IMR-90 (cell line): ENCODE measurements at regions not wholly inside any gene's neighbourhood (a gene's known extent, or its start where the extent isn't known, plus 50 kb on each side); places are given as distances from the start of the nearest gene placed in this dataset.

Experiments used
- ATAC-seq: fragments of 200-7000 bp; cut with Tn5 transposase; 2 replicates; pipeline ENCODE4 v1.9.1; 2020; ENCODE audit warnings: low read depth, mild to moderate bottlenecking, moderate library complexity
- BruUV-seq: library from RNA; stranded (reverse); fragments of 400-500 nt; replicated peaks from 2 replicates; lab custom pipeline; 2021; lab: Mats Ljungman, UMichigan
- CTCF ChIA-PET: fragments of 300-600 bp; formaldehyde crosslinking; extraction: SDS; loops from one replicate; lab custom pipeline; 2021; ENCODE audit warnings: antibody characterized with exemption; lab: Yijun Ruan, JAX
- POLR2A ChIA-PET: fragments of 300-600 bp; sonication (Branson Sonifier 250); formaldehyde crosslinking; loops from one replicate; lab custom pipeline; 2022; ENCODE audit warnings: antibody characterized with exemption; ENCODE audit not compliant: unreplicated experiment; lab: Charles Lee
- DNase-seq: peaks from one replicate; pipeline ENCODE4 v3.0.0; 2013
- H2AFZ ChIP-seq: replicated peaks from 2 replicates; pipeline ENCODE3; 2013; ENCODE audit warnings: low read length, mild to moderate bottlenecking; ENCODE audit not compliant: poor library complexity
- H2AK5ac ChIP-seq: 2 replicates; pipeline ENCODE4 v1.6.1; 2013; ENCODE audit warnings: low read depth, low read length, inconsistent platforms
- H2AK9ac ChIP-seq: replicated peaks from 2 replicates; pipeline ENCODE3; 2013; ENCODE audit warnings: mild to moderate bottlenecking, low read depth, low read length, moderate library complexity; ENCODE audit not compliant: poor library complexity
- H2BK120ac ChIP-seq: 2 replicates; pipeline ENCODE4 v1.6.1; 2013; ENCODE audit warnings: low read depth, low read length, inconsistent platforms
- H2BK15ac ChIP-seq: 3 replicates; pipeline ENCODE4 v1.6.1; 2013; ENCODE audit warnings: low read depth, low read length, inconsistent platforms
- H2BK20ac ChIP-seq: 2 replicates; pipeline ENCODE4 v1.6.1; 2013; ENCODE audit warnings: low read depth, mild to moderate bottlenecking, inconsistent platforms, low read length, moderate library complexity
- H2BK5ac ChIP-seq: 2 replicates; pipeline ENCODE4 v1.6.1; 2013; ENCODE audit warnings: mild to moderate bottlenecking, low read depth, low read length, inconsistent platforms; ENCODE audit not compliant: poor library complexity, severe bottlenecking
- H3K14ac ChIP-seq: replicated peaks from 2 replicates; pipeline ENCODE4 v1.6.1; 2013; ENCODE audit warnings: low read depth, low read length, inconsistent platforms
- H3K18ac ChIP-seq: 2 replicates; pipeline ENCODE4 v1.6.1; 2013; ENCODE audit warnings: low read depth, low read length, control low read depth
- H3K23ac ChIP-seq: 2 replicates; pipeline ENCODE4 v1.6.1; 2013; ENCODE audit warnings: low read depth, low read length, inconsistent platforms
- H3K27ac ChIP-seq: 2 replicates; pipeline ENCODE4 v1.5.1; 2013; ENCODE audit warnings: mild to moderate bottlenecking, control low read depth, low read length; ENCODE audit not compliant: insufficient read depth
- H3K27me3 ChIP-seq: 2 replicates; pipeline ENCODE4 v1.6.1; 2013; ENCODE audit warnings: low read length; ENCODE audit not compliant: control insufficient read depth, insufficient read depth
- H3K36me3 ChIP-seq: 2 replicates; pipeline ENCODE4 v1.6.1; 2013; ENCODE audit warnings: low read length, mixed read lengths; ENCODE audit not compliant: control insufficient read depth, insufficient read depth
- H3K4ac ChIP-seq: 2 replicates; pipeline ENCODE4 v1.6.1; 2013; ENCODE audit warnings: low read depth, low read length, inconsistent platforms
- H3K4me1 ChIP-seq: 2 replicates; pipeline ENCODE4 v1.6.1; 2013; ENCODE audit warnings: low read length, mixed read lengths; ENCODE audit not compliant: control insufficient read depth, insufficient read depth
- H3K4me2 ChIP-seq: 2 replicates; pipeline ENCODE4 v1.6.1; 2013; ENCODE audit warnings: low read depth, mild to moderate bottlenecking, control low read depth, low read length, moderate library complexity
- H3K4me3 ChIP-seq: 2 replicates; pipeline ENCODE4 v1.5.1; 2013; ENCODE audit warnings: low read depth, mild to moderate bottlenecking, control low read depth, low read length, moderate library complexity; ENCODE audit not compliant: insufficient read depth
- H3K56ac ChIP-seq: 2 replicates; pipeline ENCODE4 v1.6.1; 2013; ENCODE audit warnings: low read length, inconsistent platforms; ENCODE audit not compliant: insufficient read depth; ENCODE audit errors: extremely low read depth
- H3K79me1 ChIP-seq, 2 experiments: 2 replicates each; pipeline ENCODE4 v1.6.1; 2013; ENCODE audit warnings: low read length in 2 of 2, inconsistent platforms in 1 of 2, low read depth in 1 of 2
- H3K9ac ChIP-seq: 2 replicates; pipeline ENCODE4 v1.6.1; 2013; ENCODE audit warnings: low read depth, low read length, control low read depth
- H3K9me1 ChIP-seq: 2 replicates; pipeline ENCODE4 v1.6.1; 2013; ENCODE audit warnings: low read length, inconsistent platforms; ENCODE audit not compliant: insufficient read depth
- H3K9me3 ChIP-seq: 2 replicates; pipeline ENCODE4 v1.6.1; 2013; ENCODE audit warnings: low read length; ENCODE audit not compliant: control insufficient read depth, insufficient read depth
- H4K20me1 ChIP-seq: 2 replicates; pipeline ENCODE4 v1.6.1; 2013; ENCODE audit warnings: low read length, inconsistent platforms; ENCODE audit not compliant: insufficient read depth
- H4K5ac ChIP-seq: 2 replicates; pipeline ENCODE4 v1.6.1; 2013; ENCODE audit warnings: mild to moderate bottlenecking, low read depth, low read length, control low read depth
- H4K8ac ChIP-seq, 2 experiments: 2 replicates each; pipeline ENCODE4 v1.6.1; 2013; ENCODE audit warnings: low read depth in 2 of 2, low read length in 2 of 2, control low read depth in 1 of 2, inconsistent platforms in 1 of 2
- H4K91ac ChIP-seq: 2 replicates; pipeline ENCODE4 v1.6.1; 2013; ENCODE audit warnings: low read depth, low read length, inconsistent platforms; ENCODE audit not compliant: insufficient read depth
- CEBPB ChIP-seq: IDR thresholded peaks from 2 replicates; pipeline ENCODE4 v1.6.1; 2012; ENCODE audit warnings: low read depth, low read length, improper control_type of control experiment
- SMC3 ChIP-seq: fragments of 150-350 bp; IDR thresholded peaks from 2 replicates; pipeline ENCODE4 v1.6.1; 2016; ENCODE audit warnings: low read depth, mild to moderate bottlenecking, antibody characterized with exemption, low read length, moderate library complexity
- WGBS, 2 experiments: methylation state at CpG; one replicate each; pipeline versions ENCODE4 v1.1.5 to v1.1.7; 2013; ENCODE audit warnings: missing lambda C conversion rate in 2 of 2; ENCODE audit not compliant: insufficient read length in 1 of 2; ENCODE audit errors: extremely low coverage in 2 of 2; 5-methylcytosine and 5-hydroxymethylcytosine counted together
- dilution Hi-C: fragments of 300-500 bp; cut with HindIII; formaldehyde crosslinking; loops from one replicate; pipeline ENCODE4 v1.14.3; 2018; ENCODE audit warnings: low sequenced_read_pairs; ENCODE audit not compliant: unreplicated experiment
- in situ Hi-C: fragments of 300-500 bp; cut with MboI; formaldehyde crosslinking; loops from 3 replicates; pipeline ENCODE4 v1.14.3; 2019; ENCODE audit warnings: low sequenced_read_pairs, inconsistent platforms, mixed read lengths
- intact Hi-C: fragments of 100-400 bp; cut with micrococcal nuclease; formaldehyde crosslinking; loops from 2 replicates; pipeline ENCODE4 v1.10.0; 2022

DNA sequence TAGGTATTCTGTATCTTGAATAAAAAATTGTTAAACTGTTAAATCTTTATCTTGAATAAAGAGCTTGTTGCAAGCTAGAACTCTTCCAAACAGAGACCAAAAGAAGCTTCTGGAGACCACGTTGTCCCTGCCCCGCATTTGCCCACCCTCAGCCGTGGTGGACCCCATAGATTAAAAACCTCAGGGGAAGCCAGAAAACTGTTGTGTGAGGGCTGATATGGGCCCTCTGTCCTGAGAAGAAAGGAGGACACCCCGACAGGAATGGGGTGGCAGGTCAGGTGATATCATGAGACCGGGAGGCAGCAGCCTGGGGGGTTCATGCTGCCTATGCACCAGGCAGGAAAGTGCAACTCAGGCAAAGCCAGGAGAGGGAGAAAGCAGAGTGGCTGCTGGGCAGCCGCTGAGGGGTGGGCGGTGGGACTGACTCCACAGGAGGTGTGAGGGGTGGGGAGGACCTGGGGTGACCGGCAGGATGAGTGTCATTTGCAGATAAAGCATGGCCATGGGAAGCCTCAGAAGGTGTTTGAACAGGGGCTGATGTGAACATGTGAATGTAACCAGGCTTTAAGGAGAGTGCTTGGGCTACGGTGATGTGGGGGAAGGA is 147.8 kb downstream of the IRF8 start:
- H4K91ac ChIP-seq: no peak overlapping the region
- BruUV-seq: no TSS peak
- no peak overlapping the region for H3K4ac ChIP-seq
- ChIA-PET CTCF (no interaction called here), POLR2A (no interaction called here)
- H4K20me1 ChIP-seq: no peaks in the 10 kb centered on the region
- H4K5ac ChIP-seq: no peak overlapping the region
- intact Hi-C loops (no loop called here), in situ Hi-C loops (no loop called here), dilution Hi-C loops (no loop called here)
- peaks cover 3% of the 10 kb centered on the region; the same call in 1 of the 2 replicates for H3K9me1 ChIP-seq
- H3K9ac ChIP-seq: no peak overlapping the region
- DNase-seq: no peak
- 62% methylated on average over 6 of the region's 9 CpGs; no CpG with 5 or more reads in 1 of the 2 experiments for WGBS, 2 experiments
- H3K18ac ChIP-seq: no peak overlapping the region
- H2BK120ac ChIP-seq: no peak overlapping the region
- no peak overlapping the region for H2AK5ac ChIP-seq
- no peak overlapping the region for H3K14ac ChIP-seq
- H2AK9ac ChIP-seq: no peak overlapping the region
- peaks cover 69% of the 10 kb centered on the region for H3K27me3 ChIP-seq
- H2BK20ac ChIP-seq: no peak overlapping the region
- no peak overlapping the region for H3K4me3 ChIP-seq
- H3K56ac ChIP-seq: no peak overlapping the region
- no peaks in the 10 kb centered on the region for H3K9me3 ChIP-seq
- H2BK5ac ChIP-seq: no peak overlapping the region
- H3K23ac ChIP-seq: no peak overlapping the region
- H3K79me1 ChIP-seq: no peaks in the 10 kb centered on the region
- H2AFZ ChIP-seq: no peak overlapping the region
- H3K27ac ChIP-seq: no peak overlapping the region
- no peak overlapping the region for H3K4me2 ChIP-seq
- no peaks in the 10 kb centered on the region; the same call in 1 of the 2 replicates for H3K4me1 ChIP-seq
- no peak overlapping the region for H2BK15ac ChIP-seq
- H3K36me3 ChIP-seq: no peaks in the 10 kb centered on the region
- TF ChIP-seq CEBPB: no peak
- no peak for TF ChIP-seq SMC3
- ATAC-seq: no peak
- H4K8ac ChIP-seq: no peak overlapping the region
